ENCODE measurements at regions not wholly inside any gene's neighbourhood (a gene's known extent, or its start where the extent isn't known, plus 50 kb on each side); places are given as distances from the start of the nearest gene placed in this dataset.

DNA sequence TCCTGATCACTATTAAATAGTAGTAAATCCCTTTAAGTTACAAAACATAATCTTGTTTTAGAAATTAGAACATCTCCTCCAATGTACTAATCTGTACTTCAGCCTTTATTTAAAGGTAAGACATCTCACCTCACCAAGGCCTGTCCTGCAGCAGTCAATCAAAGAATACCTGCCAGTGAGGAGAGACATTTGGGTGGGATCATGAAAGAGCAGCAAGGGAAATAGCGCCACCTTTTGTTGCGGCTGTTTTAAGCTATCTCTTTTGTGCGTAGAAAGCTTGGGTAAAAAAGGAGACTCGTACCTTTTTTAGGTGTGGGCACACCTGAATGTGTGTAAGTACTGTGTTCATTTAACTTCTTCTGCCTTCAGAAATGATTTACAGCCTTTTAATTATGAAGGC is 117.8 kb upstream of the TMTC1 start:
- TF ChIP-seq, protein P1, sequence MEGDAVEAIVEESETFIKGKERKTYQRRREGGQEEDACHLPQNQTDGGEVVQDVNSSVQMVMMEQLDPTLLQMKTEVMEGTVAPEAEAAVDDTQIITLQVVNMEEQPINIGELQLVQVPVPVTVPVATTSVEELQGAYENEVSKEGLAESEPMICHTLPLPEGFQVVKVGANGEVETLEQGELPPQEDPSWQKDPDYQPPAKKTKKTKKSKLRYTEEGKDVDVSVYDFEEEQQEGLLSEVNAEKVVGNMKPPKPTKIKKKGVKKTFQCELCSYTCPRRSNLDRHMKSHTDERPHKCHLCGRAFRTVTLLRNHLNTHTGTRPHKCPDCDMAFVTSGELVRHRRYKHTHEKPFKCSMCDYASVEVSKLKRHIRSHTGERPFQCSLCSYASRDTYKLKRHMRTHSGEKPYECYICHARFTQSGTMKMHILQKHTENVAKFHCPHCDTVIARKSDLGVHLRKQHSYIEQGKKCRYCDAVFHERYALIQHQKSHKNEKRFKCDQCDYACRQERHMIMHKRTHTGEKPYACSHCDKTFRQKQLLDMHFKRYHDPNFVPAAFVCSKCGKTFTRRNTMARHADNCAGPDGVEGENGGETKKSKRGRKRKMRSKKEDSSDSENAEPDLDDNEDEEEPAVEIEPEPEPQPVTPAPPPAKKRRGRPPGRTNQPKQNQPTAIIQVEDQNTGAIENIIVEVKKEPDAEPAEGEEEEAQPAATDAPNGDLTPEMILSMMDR (optimal IDR thresholded peaks at IDR 0.05 in 1 of 3, IDR thresholded peaks at IDR 0.05 in 1 of 3, conservative IDR thresholded peaks at IDR 0.05 in 1 of 3; ENCODE audit: extremely low read depth in 1 of 3, insufficient read depth in 2 of 3, low read length in 3 of 3), result peak in 1 of 3 experiments; percentile 12
- TF ChIP-seq EZH2 (IDR thresholded peaks at IDR 0.05; ENCODE audit: low read length), result no peak

Data from keratinocyte (primary cell).